ENCODE measurements at regions not wholly inside any gene's neighbourhood (a gene's known extent, or its start where the extent isn't known, plus 50 kb on each side); places are given as distances from the start of the nearest gene placed in this dataset.
A peak's percentile ranks its signal among the peaks of the same experiment; 100 is the strongest.

- no peak for DNase-seq
Observed at GRCh38 chr4:144574000-144574399, 72.0 kb upstream of the HHIP start.

GRCh38 chr4:144574509-144574908 lies 71.4 kb upstream of the HHIP start:
- no peak for DNase-seq

GRCh38 chr4:144575181-144575580 lies 70.8 kb upstream of the HHIP start:
- no peak for DNase-seq

DNA sequence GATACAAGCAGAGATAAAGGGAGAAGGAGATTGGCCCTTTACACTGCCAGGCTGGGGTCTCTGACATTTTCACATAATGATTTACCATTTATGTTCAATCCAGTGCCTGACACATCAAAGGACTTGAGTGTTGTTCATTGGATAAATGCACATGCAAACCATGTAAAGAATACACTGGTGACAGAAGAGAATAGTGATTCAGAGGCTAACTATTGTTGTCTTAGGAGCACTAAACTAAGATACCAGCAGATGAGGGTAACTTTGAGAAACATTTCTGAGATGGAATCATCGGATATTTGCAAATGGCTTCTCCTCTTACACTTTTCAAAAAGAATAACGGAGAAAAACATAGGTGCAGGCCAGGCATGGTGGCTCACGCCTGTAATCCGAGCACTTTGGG lies 67.3 kb upstream of the HHIP start:
- no peak for DNase-seq

GRCh38 chr4:144579411-144580030 lies 66.4 kb upstream of the HHIP start:
- DNase-seq = no peak

DNA sequence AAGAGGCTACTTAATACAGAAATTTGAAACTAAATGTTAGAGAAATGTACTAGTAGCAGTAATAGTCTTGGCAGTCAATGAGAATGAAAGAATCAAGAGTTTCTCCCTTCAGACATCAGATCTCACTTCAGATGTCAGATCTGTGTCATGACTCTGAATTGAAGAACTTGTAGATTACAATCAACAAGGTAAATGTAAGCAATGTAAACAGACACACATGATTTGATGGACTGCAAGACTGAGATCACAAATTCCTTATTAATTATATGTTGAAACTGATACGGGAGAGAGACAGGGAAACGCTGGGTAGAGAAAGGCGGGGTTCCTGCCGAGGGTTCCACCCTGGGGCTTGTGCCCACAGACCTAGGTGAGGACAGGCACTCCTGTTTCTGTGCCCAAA lies 65.5 kb upstream of the HHIP start:
- DNase-seq = no peak

DNA sequence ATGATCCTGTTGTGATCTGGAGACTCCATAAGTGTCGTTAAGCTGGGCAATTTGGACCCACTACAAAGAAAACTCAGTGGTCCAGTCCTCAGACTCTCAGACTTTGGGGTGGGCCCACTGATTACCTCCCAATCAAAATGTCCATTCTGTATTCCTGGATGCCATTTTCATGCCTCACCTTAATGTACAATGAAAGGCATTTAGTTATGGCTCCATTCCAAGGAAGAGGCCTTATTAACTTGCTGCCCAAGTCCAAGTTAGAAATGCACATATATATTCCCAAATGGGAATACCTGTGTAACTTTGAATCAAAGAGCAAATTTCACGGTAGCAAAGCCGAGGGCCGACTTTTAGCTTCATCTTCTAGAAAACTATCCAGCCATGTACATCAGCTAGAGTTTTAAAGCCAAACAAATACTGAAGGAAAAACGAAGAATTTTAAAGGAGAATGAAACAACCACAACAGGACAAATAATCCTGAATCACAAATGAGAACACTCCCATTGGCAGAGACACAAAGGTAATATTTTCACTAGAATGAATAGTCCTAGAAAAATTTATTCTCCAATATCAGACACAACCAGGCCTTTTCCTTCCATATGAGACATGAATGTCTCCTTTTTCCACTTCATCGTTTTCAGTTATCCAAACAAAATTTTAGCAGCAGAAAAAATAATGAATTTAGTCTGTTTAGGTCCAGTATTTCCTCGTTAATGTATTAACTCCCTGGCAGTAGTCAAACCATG lies 63.7 kb upstream of the HHIP start:
- no peak for DNase-seq

DNA sequence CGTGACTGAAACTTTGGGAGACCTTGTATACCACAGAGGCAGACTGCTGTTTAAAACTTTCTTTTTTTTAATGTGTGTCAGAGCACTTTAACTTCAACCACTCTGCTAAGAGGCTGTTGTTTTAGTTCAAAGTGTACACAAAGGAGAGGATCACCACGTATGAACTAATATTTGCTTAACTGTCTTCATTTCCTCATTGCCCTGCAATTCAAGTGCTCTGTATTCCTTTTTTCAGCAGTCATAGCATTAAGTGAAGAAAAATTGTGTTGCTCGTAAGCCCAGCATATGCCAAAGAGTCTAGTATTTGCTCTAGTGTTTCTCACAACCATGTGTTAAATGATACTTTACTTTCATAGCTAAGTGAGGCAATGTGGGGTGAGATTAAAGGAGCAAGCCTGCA lies 63.0 kb upstream of the HHIP start:
- DNase-seq = no peak

DNA sequence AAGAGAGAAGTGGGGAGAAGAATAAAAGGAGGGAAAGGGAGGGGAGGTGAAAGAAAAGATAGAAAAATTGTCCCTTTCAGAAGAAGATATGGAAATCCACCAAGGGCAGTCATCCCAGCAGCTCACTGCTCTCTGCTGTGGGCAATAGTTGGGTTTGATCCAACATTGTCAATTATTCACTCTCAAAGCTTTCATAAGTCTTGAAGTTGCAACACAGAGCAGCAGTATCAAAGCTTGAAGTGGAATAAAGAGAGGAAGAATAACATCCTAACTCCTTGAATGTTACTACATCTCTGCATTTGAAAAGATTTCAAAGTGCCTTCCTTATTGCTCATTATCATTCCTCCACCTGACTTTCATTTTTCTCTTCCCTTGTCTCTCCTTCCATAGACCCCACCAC lies 62.3 kb upstream of the HHIP start:
- no peak for DNase-seq

DNA sequence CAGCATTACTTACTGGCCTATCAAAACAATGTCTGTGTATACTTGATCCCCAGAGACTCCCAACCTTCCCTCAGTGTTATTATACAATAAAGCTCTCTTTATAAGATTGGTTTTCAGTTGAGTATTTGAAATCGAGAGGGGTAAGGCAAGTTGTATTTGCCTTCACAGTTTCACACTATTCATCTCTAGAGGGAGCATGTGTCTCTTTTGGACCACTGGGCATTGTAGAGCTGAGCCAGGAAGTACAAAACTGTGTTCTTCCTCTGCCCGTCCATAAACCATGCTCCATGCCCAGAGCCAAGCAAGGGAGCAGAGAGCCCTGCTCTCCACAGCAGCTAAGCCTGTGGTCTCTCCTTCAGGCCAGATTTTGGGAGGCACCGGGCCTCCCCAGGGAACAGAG lies 61.5 kb upstream of the HHIP start:
- DNase-seq = no peak

DNA sequence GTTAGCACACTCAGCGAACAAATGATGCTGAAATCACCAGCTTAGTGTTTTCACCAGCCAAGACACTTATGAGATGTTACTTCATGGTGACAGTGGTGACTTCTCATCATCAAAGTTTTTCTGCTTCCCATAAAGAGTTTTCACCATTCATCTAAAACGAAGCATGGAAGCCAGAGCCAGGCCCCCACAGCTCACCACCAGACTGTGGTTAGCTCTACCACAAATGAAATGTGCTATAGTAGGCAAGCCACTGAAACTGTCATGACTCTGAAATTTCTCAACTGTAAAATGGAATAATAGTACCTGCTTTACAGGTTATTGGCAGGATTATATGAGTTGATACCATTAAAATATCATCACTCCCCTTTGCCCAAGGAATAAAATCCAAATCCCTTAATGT lies 56.4 kb upstream of the HHIP start:
- no peak for DNase-seq

GRCh38 chr4:144590020-144590419 lies 55.9 kb upstream of the HHIP start:
- no peak for DNase-seq

GRCh38 chr4:144591401-144591800 lies 54.6 kb upstream of the HHIP start:
- peak; percentile 4 for DNase-seq

DNA sequence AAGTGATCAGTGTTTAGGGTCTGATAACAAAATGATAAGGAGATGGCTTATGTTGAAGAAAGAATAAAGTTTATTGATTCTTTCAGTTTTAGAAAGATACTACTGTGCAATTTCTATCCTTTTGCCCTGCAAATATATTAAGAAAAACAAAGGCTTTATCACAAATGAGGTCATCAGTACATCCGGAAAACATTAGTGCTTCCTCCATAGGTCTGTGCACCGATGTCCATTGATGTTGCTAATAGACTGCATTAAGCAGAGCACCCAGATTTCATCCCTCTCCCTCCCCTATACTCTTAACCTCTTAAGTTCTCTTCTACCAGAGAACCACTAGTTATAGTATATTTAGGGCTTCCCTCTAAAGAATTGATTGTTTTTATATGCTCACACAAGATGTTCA lies 53.7 kb upstream of the HHIP start:
- DNase-seq = no peak

DNA sequence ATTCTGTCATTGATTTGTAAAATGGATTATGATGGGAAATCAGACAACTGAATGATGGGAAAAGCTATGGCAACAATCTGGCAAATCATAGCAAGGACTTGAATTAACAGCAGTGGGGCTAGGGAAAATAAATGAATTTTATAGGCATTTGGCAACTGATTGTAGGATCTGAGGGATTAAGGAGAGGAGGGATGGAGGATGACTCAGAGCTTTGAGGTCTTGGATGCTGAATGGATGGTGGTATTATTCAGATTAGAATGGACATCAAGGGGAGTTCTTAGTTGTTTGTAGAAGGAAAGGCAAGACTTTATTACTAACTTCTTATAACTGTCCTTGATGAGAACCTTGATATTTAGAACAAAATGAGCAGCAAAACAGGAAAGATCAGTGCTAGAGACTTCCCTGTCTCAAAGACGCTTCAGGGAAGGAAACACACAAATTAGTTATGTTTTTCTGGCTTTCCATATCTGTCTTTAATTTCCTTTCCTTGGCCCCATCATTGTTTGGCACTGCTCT lies 51.4 kb upstream of the HHIP start:
- DNase-seq = no peak

DNA sequence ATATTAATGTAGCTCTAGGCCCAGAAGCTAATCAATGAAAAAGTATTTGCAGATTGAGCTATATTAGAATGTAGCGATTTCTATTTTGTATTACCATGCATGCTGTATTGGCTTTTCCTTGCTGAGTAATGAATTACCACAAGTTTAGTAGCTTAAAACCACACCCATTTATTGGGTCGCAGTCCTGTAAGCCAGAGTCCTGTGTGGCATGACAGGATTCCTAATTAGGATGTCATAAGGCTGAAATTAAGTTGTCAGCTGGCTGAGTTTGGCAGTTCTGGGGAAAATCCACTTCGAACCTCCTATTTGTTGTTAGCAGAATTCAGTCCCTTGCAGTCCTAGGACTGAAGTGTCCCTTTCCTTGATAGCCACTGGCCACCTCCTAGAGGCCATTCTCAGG lies 50.3 kb upstream of the HHIP start:
- DNase-seq = no peak

Measured in muscle of arm (tissue), 1 donor.